ENCODE measurements at regions not wholly inside any gene's neighbourhood (a gene's known extent, or its start where the extent isn't known, plus 50 kb on each side); places are given as distances from the start of the nearest gene placed in this dataset.

GRCh38 chr3:45277636-45278035 is 51.5 kb upstream of the TMEM158 start:
- no peak for FAIRE-seq
- TF ChIP-seq POLR2AphosphoS5 (IDR thresholded peaks at IDR 0.05; ENCODE audit: low read depth, low read length) (no peak), TAF1 (IDR thresholded peaks at IDR 0.05; ENCODE audit: borderline replicate concordance, low read depth, low read length) (no peak), POLR2A (IDR thresholded peaks at IDR 0.05; ENCODE audit: low read depth, low read length) (no peak)
- no peak for DNase-seq (ENCODE audit: insufficient read length)

- no peak for TF ChIP-seq TAF1 (IDR thresholded peaks at IDR 0.05; ENCODE audit: borderline replicate concordance, low read depth, low read length)
- no peak for TF ChIP-seq POLR2AphosphoS5 (IDR thresholded peaks at IDR 0.05; ENCODE audit: low read depth, low read length)
- TF ChIP-seq POLR2A (IDR thresholded peaks at IDR 0.05; ENCODE audit: low read depth, low read length): no peak
- FAIRE-seq: no peak
- DNase-seq (ENCODE audit: insufficient read length): no peak
Observed at GRCh38 chr3:45280232-45280631, 54.1 kb upstream of the TMEM158 start.

GRCh38 chr3:45280971-45281370 is 54.9 kb upstream of the TMEM158 start:
- no peak for FAIRE-seq
- TF ChIP-seq POLR2A (IDR thresholded peaks at IDR 0.05; ENCODE audit: low read depth, low read length) (no peak), POLR2AphosphoS5 (IDR thresholded peaks at IDR 0.05; ENCODE audit: low read depth, low read length) (no peak), TAF1 (IDR thresholded peaks at IDR 0.05; ENCODE audit: borderline replicate concordance, low read depth, low read length) (no peak)
- no peak for DNase-seq (ENCODE audit: insufficient read length)

GRCh38 chr3:45283471-45283870 is 57.4 kb upstream of the TMEM158 start:
- TF ChIP-seq TAF1 (IDR thresholded peaks at IDR 0.05; ENCODE audit: borderline replicate concordance, low read depth, low read length): no peak
- TF ChIP-seq POLR2AphosphoS5 (IDR thresholded peaks at IDR 0.05; ENCODE audit: low read depth, low read length): no peak
- no peak for TF ChIP-seq POLR2A (IDR thresholded peaks at IDR 0.05; ENCODE audit: low read depth, low read length)
- DNase-seq (ENCODE audit: insufficient read length) (no peak), FAIRE-seq (no peak)

- TF ChIP-seq POLR2A (IDR thresholded peaks at IDR 0.05; ENCODE audit: low read depth, low read length) (no peak), TAF1 (IDR thresholded peaks at IDR 0.05; ENCODE audit: borderline replicate concordance, low read depth, low read length) (no peak), POLR2AphosphoS5 (IDR thresholded peaks at IDR 0.05; ENCODE audit: low read depth, low read length) (no peak)
- FAIRE-seq: no peak
- no peak for DNase-seq (ENCODE audit: insufficient read length)
Observed at GRCh38 chr3:45297331-45297730, 71.2 kb upstream of the TMEM158 start.

GRCh38 chr3:45302470-45302869 is 76.4 kb upstream of the TMEM158 start:
- no peak for FAIRE-seq
- DNase-seq (ENCODE audit: insufficient read length): no peak
- TF ChIP-seq POLR2A (IDR thresholded peaks at IDR 0.05; ENCODE audit: low read depth, low read length) (no peak), TAF1 (IDR thresholded peaks at IDR 0.05; ENCODE audit: borderline replicate concordance, low read depth, low read length) (no peak), POLR2AphosphoS5 (IDR thresholded peaks at IDR 0.05; ENCODE audit: low read depth, low read length) (no peak)

- FAIRE-seq: no peak
- DNase-seq (ENCODE audit: insufficient read length): no peak
- no peak for TF ChIP-seq TAF1 (IDR thresholded peaks at IDR 0.05; ENCODE audit: borderline replicate concordance, low read depth, low read length)
- no peak for TF ChIP-seq POLR2AphosphoS5 (IDR thresholded peaks at IDR 0.05; ENCODE audit: low read depth, low read length)
- TF ChIP-seq POLR2A (IDR thresholded peaks at IDR 0.05; ENCODE audit: low read depth, low read length): no peak
Observed at GRCh38 chr3:45306406-45307008, 80.4 kb upstream of the TMEM158 start.

GRCh38 chr3:45309876-45310275 is 78.5 kb upstream of the LARS2 start:
- FAIRE-seq: no peak
- DNase-seq (ENCODE audit: insufficient read length): no peak
- TF ChIP-seq POLR2A (IDR thresholded peaks at IDR 0.05; ENCODE audit: low read depth, low read length) (no peak), POLR2AphosphoS5 (IDR thresholded peaks at IDR 0.05; ENCODE audit: low read depth, low read length) (no peak), TAF1 (IDR thresholded peaks at IDR 0.05; ENCODE audit: borderline replicate concordance, low read depth, low read length) (no peak)

GRCh38 chr3:45311327-45311726 is 77.0 kb upstream of the LARS2 start:
- FAIRE-seq: no peak

GRCh38 chr3:45311953-45312801 is 76.2 kb upstream of the LARS2 start:
- TF ChIP-seq TAF1 (IDR thresholded peaks at IDR 0.05; ENCODE audit: borderline replicate concordance, low read depth, low read length) (no peak), POLR2A (IDR thresholded peaks at IDR 0.05; ENCODE audit: low read depth, low read length) (no peak), POLR2AphosphoS5 (IDR thresholded peaks at IDR 0.05; ENCODE audit: low read depth, low read length) (no peak)
- FAIRE-seq: no peak
- no peak for DNase-seq (ENCODE audit: insufficient read length)

More at GRCh38 chr3:45311327-45311726, 77.0 kb upstream of the LARS2 start:
- TF ChIP-seq TAF1 (IDR thresholded peaks at IDR 0.05; ENCODE audit: borderline replicate concordance, low read depth, low read length) (no peak), POLR2AphosphoS5 (IDR thresholded peaks at IDR 0.05; ENCODE audit: low read depth, low read length) (no peak), POLR2A (IDR thresholded peaks at IDR 0.05; ENCODE audit: low read depth, low read length) (no peak)
- DNase-seq (ENCODE audit: insufficient read length): no peak

GRCh38 chr3:45312836-45313493 is 75.4 kb upstream of the LARS2 start:
- FAIRE-seq: no peak
- TF ChIP-seq POLR2AphosphoS5 (IDR thresholded peaks at IDR 0.05; ENCODE audit: low read depth, low read length): no peak
- no peak for DNase-seq (ENCODE audit: insufficient read length)

All from GM12892 (cell line).